Activated CD4-positive, alpha-beta T cell treated with anti-CD3 and anti-CD28 coated beads, Interleukin-2, Interleukin-6, amounts not matched to agents 100 ng/mL and 50 ng/mL, durations not matched to agents 16 hours and 8 hours (primary cell): ENCODE measurements at regions not wholly inside any gene's neighbourhood (a gene's known extent, or its start where the extent isn't known, plus 50 kb on each side); places are given as distances from the start of the nearest gene placed in this dataset.
"Not testable (repeated sequence)": the region's sequence is repeated elsewhere in the genome, so short reads cannot be mapped to it uniquely, and the experiment has no call there.

ENCODE experiments used
- DNase-seq: peaks from one replicate; pipeline ENCODE4 v3.0.0-alpha.2; 2020

GRCh38 chr1:144021690-144022384, 50.1 kb upstream of the FAM72C start:
- not testable (repeated sequence) for DNase-seq
